H9 (cell line): ENCODE measurements at regions not wholly inside any gene's neighbourhood (a gene's known extent, or its start where the extent isn't known, plus 50 kb on each side); places are given as distances from the start of the nearest gene placed in this dataset.

Source experiments
- DNase-seq: peaks from one replicate; pipeline ENCODE4 v3.0.0-alpha.2; 2017
- H2AFZ ChIP-seq: one replicate; pipeline ENCODE4 v1.6.1; 2013; ENCODE audit warnings: mild to moderate bottlenecking, low read length, control low read depth, moderate library complexity
- H2AK5ac ChIP-seq: 2 replicates; pipeline ENCODE4 v1.6.1; 2013; ENCODE audit warnings: low read length, control low read depth, mixed read lengths; ENCODE audit not compliant: insufficient read length
- H2BK120ac ChIP-seq: one replicate; pipeline ENCODE4 v1.6.1; 2013; ENCODE audit warnings: low read depth, mild to moderate bottlenecking, low read length, control low read depth, inconsistent platforms; ENCODE audit not compliant: poor library complexity, severe bottlenecking
- H2BK12ac ChIP-seq: 2 replicates; pipeline ENCODE4 v1.6.1; 2013; ENCODE audit warnings: low read length, control low read depth, mixed read lengths, low read depth; ENCODE audit not compliant: insufficient read length
- H2BK15ac ChIP-seq: 2 replicates; pipeline ENCODE4 v1.6.1; 2013; ENCODE audit warnings: low read depth, low read length, control low read depth
- H2BK20ac ChIP-seq: one replicate; pipeline ENCODE4 v1.6.1; 2013; ENCODE audit warnings: low read depth, mild to moderate bottlenecking, low read length, control low read depth, inconsistent platforms; ENCODE audit not compliant: poor library complexity, severe bottlenecking
- H2BK5ac ChIP-seq: 2 replicates; pipeline ENCODE4 v1.6.1; 2013; ENCODE audit warnings: low read length, control low read depth, mixed read lengths; ENCODE audit not compliant: insufficient read length
- H3K14ac ChIP-seq: 2 replicates; pipeline ENCODE4 v1.6.1; 2013; ENCODE audit warnings: low read length, control low read depth; ENCODE audit not compliant: insufficient read depth
- H3K18ac ChIP-seq: 2 replicates; pipeline ENCODE4 v1.6.1; 2013; ENCODE audit warnings: low read depth, mild to moderate bottlenecking, mixed read lengths, low read length, control low read depth; ENCODE audit not compliant: insufficient read length
- H3K23ac ChIP-seq: 2 replicates; pipeline ENCODE4 v1.6.1; 2013; ENCODE audit warnings: low read length, control low read depth, mixed read lengths, low read depth; ENCODE audit not compliant: insufficient read length
- H3K23me2 ChIP-seq: 2 replicates; pipeline ENCODE4 v1.6.1; 2013; ENCODE audit warnings: low read depth, mild to moderate bottlenecking, mixed read lengths, low read length, control low read depth; ENCODE audit not compliant: insufficient read length, poor library complexity, severe bottlenecking
- H3K27ac ChIP-seq: 2 replicates; pipeline ENCODE4 v1.5.1; 2013; ENCODE audit warnings: low read length, control low read depth, mixed read lengths, low read depth; ENCODE audit not compliant: insufficient read length
- H3K27me3 ChIP-seq: 2 replicates; pipeline ENCODE4 v1.6.1; 2013; ENCODE audit warnings: low read length, control low read depth, inconsistent platforms; ENCODE audit not compliant: insufficient read depth
- H3K4ac ChIP-seq: 2 replicates; pipeline ENCODE4 v1.6.1; 2013; ENCODE audit warnings: low read depth, mild to moderate bottlenecking, control low read depth, inconsistent platforms, low read length, moderate library complexity
- H3K4me1 ChIP-seq: 2 replicates; pipeline ENCODE4 v1.6.1; 2013; ENCODE audit warnings: low read length, control low read depth, inconsistent platforms; ENCODE audit not compliant: insufficient read depth
- H3K4me2 ChIP-seq: 2 replicates; pipeline ENCODE4 v1.6.1; 2013; ENCODE audit warnings: low read length, control low read depth, mixed read lengths; ENCODE audit not compliant: insufficient read length, insufficient read depth
- H3K56ac ChIP-seq: 2 replicates; pipeline ENCODE4 v1.6.1; 2013; ENCODE audit warnings: low read depth, mild to moderate bottlenecking, mixed read lengths, low read length, control low read depth; ENCODE audit not compliant: insufficient read length
- H3K79me1 ChIP-seq: 2 replicates; pipeline ENCODE4 v1.6.1; 2013; ENCODE audit warnings: low read depth, mild to moderate bottlenecking, moderate library complexity, low read length, control low read depth, inconsistent platforms; ENCODE audit not compliant: insufficient read depth, poor library complexity, severe bottlenecking
- H3K79me2 ChIP-seq: 2 replicates; pipeline ENCODE4 v1.6.1; 2013; ENCODE audit warnings: low read length, control low read depth, inconsistent platforms; ENCODE audit not compliant: insufficient read depth
- H3K9ac ChIP-seq: 2 replicates; pipeline ENCODE4 v1.6.1; 2013; ENCODE audit warnings: low read length, control low read depth, mixed read lengths; ENCODE audit not compliant: insufficient read length; ENCODE audit errors: extremely low read depth
- H3K9me3 ChIP-seq: one replicate; pipeline ENCODE4 v1.6.1; 2013; ENCODE audit warnings: low read depth, low read length, inconsistent platforms; ENCODE audit not compliant: control insufficient read depth
- H3T11ph ChIP-seq: one replicate; pipeline ENCODE4 v1.6.1; 2013; ENCODE audit warnings: mild to moderate bottlenecking, low read length, control low read depth, inconsistent platforms
- H4K20me1 ChIP-seq: one replicate; pipeline ENCODE4 v1.6.1; 2013; ENCODE audit not compliant: control insufficient read depth, insufficient read length, insufficient read depth
- H4K5ac ChIP-seq: 2 replicates; pipeline ENCODE4 v1.6.1; 2013; ENCODE audit warnings: low read depth, mild to moderate bottlenecking, mixed read lengths, low read length, control low read depth; ENCODE audit not compliant: insufficient read length
- H4K8ac ChIP-seq: replicated peaks from 2 replicates; pipeline ENCODE4 v1.6.1; 2013; ENCODE audit warnings: low read length, control low read depth, mixed read lengths, low read depth; ENCODE audit not compliant: insufficient read length
- H4K91ac ChIP-seq: 2 replicates; pipeline ENCODE4 v1.6.1; 2013; ENCODE audit warnings: low read depth, mild to moderate bottlenecking, moderate library complexity, mixed read lengths, low read length, control low read depth; ENCODE audit not compliant: insufficient read length
- H3K27ac Mint-ChIP-seq, 3 experiments: 2 replicates in 2 of 3; 3 replicates in 1 of 3; pipeline ENCODE4 v1.8.0; 2020 to 2021; ENCODE audit warnings: mixed read lengths in 3 of 3, mild to moderate bottlenecking in 1 of 3, moderate library complexity in 1 of 3
- H3K27me3 Mint-ChIP-seq: 2 replicates; pipeline ENCODE4 v1.8.0; 2021; ENCODE audit warnings: low read depth, mild to moderate bottlenecking, moderate library complexity, mixed read lengths
- H3K36me3 Mint-ChIP-seq, 3 experiments: 2 replicates in 2 of 3; 3 replicates in 1 of 3; pipeline ENCODE4 v1.8.0; 2020 to 2021; ENCODE audit warnings: low read depth in 3 of 3, mixed read lengths in 3 of 3; ENCODE audit not compliant: insufficient read depth in 1 of 3
- H3K4me1 Mint-ChIP-seq, 2 experiments: 2 replicates each; pipeline ENCODE4 v1.8.0; 2020; ENCODE audit warnings: mixed read lengths in 2 of 2
- H3K4me3 Mint-ChIP-seq, 2 experiments: 2 replicates in 1 of 2; 3 replicates in 1 of 2; pipeline ENCODE4 v1.8.0; 2020 to 2021; ENCODE audit warnings: mild to moderate bottlenecking in 2 of 2, mixed read lengths in 2 of 2, moderate library complexity in 1 of 2
- H3K9me3 Mint-ChIP-seq, 2 experiments: 2 replicates in 1 of 2; 3 replicates in 1 of 2; pipeline ENCODE4 v1.8.0; 2020; ENCODE audit warnings: mild to moderate bottlenecking in 2 of 2, mixed read lengths in 2 of 2, moderate library complexity in 1 of 2
- WGBS: extraction: QIAGEN DNeasy Blood & Tissue Kit; methylation state at CpG from one replicate; pipeline ENCODE4 v1.1.7; 2013; ENCODE audit warnings: missing lambda C conversion rate, low lambda C conversion rate, mixed read lengths; ENCODE audit not compliant: insufficient read length; ENCODE audit errors: extremely low coverage; 5-methylcytosine and 5-hydroxymethylcytosine counted together
- TF ChIP-seq, protein P1 (sequence below): fragments of 200-600 bp; sonication (generic); conservative IDR thresholded peaks from 3 replicates; pipeline ENCODE4 v1.8.0; 2021; ENCODE audit warnings: antibody characterized with exemption, mild to moderate bottlenecking

DNA sequence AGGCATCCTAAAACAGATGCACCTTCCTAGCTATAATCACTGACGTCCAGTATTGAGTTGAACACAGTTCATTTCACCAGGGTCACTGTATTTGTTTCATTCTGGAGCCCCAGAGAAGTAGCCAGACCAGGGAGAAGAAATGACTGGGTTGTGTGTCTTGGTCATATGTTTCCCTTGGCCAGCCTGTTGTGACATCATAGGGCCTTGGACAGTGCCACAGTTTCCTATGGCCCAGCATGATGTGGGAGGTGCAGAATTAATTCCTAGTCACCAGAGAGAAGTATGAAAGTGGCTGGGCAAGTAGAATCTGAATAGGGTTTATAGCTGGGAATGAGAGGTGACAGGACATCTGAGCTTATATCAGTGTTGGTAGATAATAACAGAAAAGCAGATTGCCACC lies 84.0 kb upstream of the ZBED5 start:
- Histone ChIP-seq H3K23ac (no peak overlapping the region), H3K4me2 (no peak overlapping the region), H2BK20ac (no peak overlapping the region), H3K4me1 (no peaks in the 10 kb centered on the region), H3K79me1 (no peaks in the 10 kb centered on the region), H2BK15ac (no peak overlapping the region), H3K14ac (no peak overlapping the region), H3K18ac (no peak overlapping the region), H2AK5ac (no peak overlapping the region), H4K8ac (no peak overlapping the region), H4K91ac (no peak overlapping the region), H3K9ac (no peak overlapping the region), H3K23me2 (no peaks in the 10 kb centered on the region), H2AFZ (no peak overlapping the region), H2BK12ac (no peak overlapping the region), H3K27ac (no peak overlapping the region), H3K4ac (no peak overlapping the region), H2BK5ac (no peak overlapping the region), H2BK120ac (no peak overlapping the region), H3K56ac (no peak overlapping the region), H3K9me3 (no peaks in the 10 kb centered on the region), H3K27me3 (no peaks in the 10 kb centered on the region), H4K20me1 (no peaks in the 10 kb centered on the region), H4K5ac (no peak overlapping the region), H3K79me2 (no peaks in the 10 kb centered on the region), H3T11ph (no peak overlapping the region)
- no peak for DNase-seq
- peaks cover 6% of the 10 kb centered on the region in 2 experiments; a peak in 3 of 4 replicates for H3K4me1 Mint-ChIP-seq
- no peak overlapping the region for H3K4me3 Mint-ChIP-seq
- no peaks in the 10 kb centered on the region for H3K9me3 Mint-ChIP-seq
- no peaks in the 10 kb centered on the region for H3K27me3 Mint-ChIP-seq
- TF ChIP-seq, protein P1, sequence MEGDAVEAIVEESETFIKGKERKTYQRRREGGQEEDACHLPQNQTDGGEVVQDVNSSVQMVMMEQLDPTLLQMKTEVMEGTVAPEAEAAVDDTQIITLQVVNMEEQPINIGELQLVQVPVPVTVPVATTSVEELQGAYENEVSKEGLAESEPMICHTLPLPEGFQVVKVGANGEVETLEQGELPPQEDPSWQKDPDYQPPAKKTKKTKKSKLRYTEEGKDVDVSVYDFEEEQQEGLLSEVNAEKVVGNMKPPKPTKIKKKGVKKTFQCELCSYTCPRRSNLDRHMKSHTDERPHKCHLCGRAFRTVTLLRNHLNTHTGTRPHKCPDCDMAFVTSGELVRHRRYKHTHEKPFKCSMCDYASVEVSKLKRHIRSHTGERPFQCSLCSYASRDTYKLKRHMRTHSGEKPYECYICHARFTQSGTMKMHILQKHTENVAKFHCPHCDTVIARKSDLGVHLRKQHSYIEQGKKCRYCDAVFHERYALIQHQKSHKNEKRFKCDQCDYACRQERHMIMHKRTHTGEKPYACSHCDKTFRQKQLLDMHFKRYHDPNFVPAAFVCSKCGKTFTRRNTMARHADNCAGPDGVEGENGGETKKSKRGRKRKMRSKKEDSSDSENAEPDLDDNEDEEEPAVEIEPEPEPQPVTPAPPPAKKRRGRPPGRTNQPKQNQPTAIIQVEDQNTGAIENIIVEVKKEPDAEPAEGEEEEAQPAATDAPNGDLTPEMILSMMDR: no peak
- no CpG with 5 or more reads among the region's 1 CpG for WGBS
- no peaks in the 10 kb centered on the region for H3K36me3 Mint-ChIP-seq
- no peak overlapping the region for H3K27ac Mint-ChIP-seq
